Left ventricle myocardium inferior (tissue), 1 donor: ENCODE measurements at regions not wholly inside any gene's neighbourhood (a gene's known extent, or its start where the extent isn't known, plus 50 kb on each side); places are given as distances from the start of the nearest gene placed in this dataset.

ENCODE experiments used
- DNase-seq: peaks from one replicate; pipeline ENCODE4 v3.0.0-alpha.2; 2020
- H3K27ac ChIP-seq: fragments of 200-600 bp; replicated peaks from 2 replicates; pipeline ENCODE4 v1.8.0; 2021
- H3K27me3 ChIP-seq: fragments of 200-600 bp; 2 replicates; pipeline ENCODE4 v1.8.0; 2021; ENCODE audit warnings: low read depth
- H3K36me3 ChIP-seq: fragments of 200-600 bp; 2 replicates; pipeline ENCODE4 v1.8.0; 2021
- H3K4me1 ChIP-seq: fragments of 200-600 bp; 2 replicates; pipeline ENCODE4 v1.8.0; 2021
- H3K4me3 ChIP-seq: fragments of 200-600 bp; 2 replicates; pipeline ENCODE4 v1.8.0; 2021; ENCODE audit warnings: mild to moderate bottlenecking, moderate library complexity
- H3K9me3 ChIP-seq: fragments of 200-600 bp; replicated peaks from 2 replicates; pipeline ENCODE4 v1.8.0; 2021
- CTCF ChIP-seq: fragments of 200-600 bp; IDR thresholded peaks from 2 replicates; pipeline ENCODE4 v1.8.0; 2021; ENCODE audit warnings: antibody characterized with exemption, mild to moderate bottlenecking, borderline replicate concordance
- intact Hi-C: fragments of 100-400 bp; cut with micrococcal nuclease; formaldehyde crosslinking; loops from one replicate; pipeline ENCODE4 v1.11.0; 2022
- donor health status: DM: no; HTN: yes; CAD: no; lungs with severe emphysema.

DNA sequence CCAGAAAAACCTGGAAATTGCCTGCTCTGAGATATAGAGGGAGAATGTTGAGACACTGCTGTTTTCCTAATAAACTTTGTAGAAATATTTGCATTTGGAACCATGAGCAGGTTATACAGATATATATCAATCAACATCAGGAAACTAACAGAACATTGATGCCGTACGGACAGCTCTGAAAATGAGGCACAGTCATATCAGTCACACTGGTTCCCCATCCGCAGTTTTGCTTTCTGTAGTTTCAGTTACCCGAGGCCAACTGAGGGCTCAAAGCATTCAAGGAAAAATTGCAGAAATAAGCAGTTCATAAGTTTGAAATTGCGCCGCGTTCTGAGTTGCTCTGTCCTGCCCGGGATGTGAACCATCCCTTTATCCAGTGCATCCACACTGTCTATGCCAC, 137.9 kb downstream of the KLF6 start:
- TF ChIP-seq CTCF = no peak
- intact Hi-C loops = no loop called here
- H3K4me1 ChIP-seq = peaks cover 7% of the 10 kb centered on the region
- H3K4me3 ChIP-seq = no peak overlapping the region
- no peaks in the 10 kb centered on the region for H3K27me3 ChIP-seq
- H3K36me3 ChIP-seq = no peaks in the 10 kb centered on the region
- H3K27ac ChIP-seq = no peak overlapping the region
- no peaks in the 10 kb centered on the region for H3K9me3 ChIP-seq
- DNase-seq = no peak

GRCh38 chr10:3645406-3645805, 139.6 kb downstream of the KLF6 start:
- H3K36me3 ChIP-seq = no peaks in the 10 kb centered on the region
- no peaks in the 10 kb centered on the region for H3K27me3 ChIP-seq
- H3K4me3 ChIP-seq = no peak overlapping the region
- H3K9me3 ChIP-seq = no peaks in the 10 kb centered on the region
- no peak for DNase-seq
- peaks cover 7% of the 10 kb centered on the region for H3K4me1 ChIP-seq
- no peak overlapping the region for H3K27ac ChIP-seq
- TF ChIP-seq CTCF = no peak
- intact Hi-C loops = no loop called here

GRCh38 chr10:3640816-3641215, 144.2 kb downstream of the KLF6 start:
- intact Hi-C loops = no loop called here
- DNase-seq = no peak
- Histone ChIP-seq H3K27ac (no peak overlapping the region), H3K4me3 (no peak overlapping the region), H3K4me1 (no peaks in the 10 kb centered on the region), H3K36me3 (no peaks in the 10 kb centered on the region), H3K27me3 (no peaks in the 10 kb centered on the region), H3K9me3 (no peaks in the 10 kb centered on the region)
- no peak for TF ChIP-seq CTCF

- Histone ChIP-seq H3K27ac (no peak overlapping the region), H3K4me3 (no peak overlapping the region), H3K9me3 (no peaks in the 10 kb centered on the region), H3K27me3 (no peaks in the 10 kb centered on the region), H3K4me1 (no peaks in the 10 kb centered on the region), H3K36me3 (no peaks in the 10 kb centered on the region)
- no peak for TF ChIP-seq CTCF
- intact Hi-C loops = no loop called here
- no peak for DNase-seq
These were observed 145.5 kb downstream of the KLF6 start for GRCh38 chr10:3639546-3639945.

DNA sequence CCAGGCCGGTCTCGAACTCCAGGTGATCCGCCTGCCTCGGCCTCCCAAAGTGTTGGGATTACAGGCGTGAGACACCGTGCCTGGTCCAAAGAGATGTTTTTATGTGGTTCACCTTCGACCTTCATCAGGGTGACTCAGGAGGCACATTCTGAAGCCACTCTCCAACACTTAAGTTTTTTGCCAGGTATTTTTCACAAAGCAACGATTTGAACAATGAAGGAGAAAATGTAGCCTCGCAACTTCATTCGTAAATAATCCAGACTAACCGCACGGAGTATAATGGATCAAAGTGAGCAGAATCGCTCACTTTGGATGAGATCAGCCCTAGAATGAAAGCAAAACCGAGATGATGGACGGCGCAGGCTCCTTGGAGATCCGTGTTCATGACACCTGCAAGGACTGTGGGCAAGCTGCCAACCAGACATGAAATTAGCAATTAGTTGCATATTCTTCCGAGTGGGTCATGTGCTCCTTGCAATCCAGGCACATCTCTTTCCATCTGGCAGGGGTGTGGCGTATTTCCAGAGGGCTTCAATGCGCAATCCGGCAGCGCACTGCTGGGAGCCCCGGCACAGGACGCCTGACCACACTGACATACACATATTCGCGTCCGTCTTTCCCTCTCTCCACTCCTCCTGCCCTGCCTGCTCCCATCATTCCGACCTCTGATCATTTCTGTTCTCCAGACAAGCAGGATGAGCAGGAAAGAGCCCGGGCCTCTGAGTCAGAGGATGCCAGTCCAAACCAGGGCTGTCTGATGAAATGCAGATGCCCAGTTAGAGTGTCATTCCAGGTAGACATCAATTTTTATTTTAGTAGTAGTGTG, 148.4 kb downstream of the KLF6 start:
- Histone ChIP-seq H3K9me3 (no peaks in the 10 kb centered on the region), H3K27me3 (no peaks in the 10 kb centered on the region), H3K36me3 (no peaks in the 10 kb centered on the region), H3K27ac (no peak overlapping the region), H3K4me3 (no peak overlapping the region), H3K4me1 (no peaks in the 10 kb centered on the region)
- TF ChIP-seq CTCF = no peak
- intact Hi-C loops = no loop called here
- DNase-seq = no peak
